ENCODE measurements at regions not wholly inside any gene's neighbourhood (a gene's known extent, or its start where the extent isn't known, plus 50 kb on each side); places are given as distances from the start of the nearest gene placed in this dataset.

- TF ChIP-seq POLR2A (IDR thresholded peaks at IDR 0.05; ENCODE audit: low read length) (no peak), GATA1 (IDR thresholded peaks at IDR 0.05; ENCODE audit: low read depth, low read length) (no peak)
Observed at GRCh38 chr14:85471156-85471555, 58.8 kb upstream of the FLRT2 start.

Data from erythroblast (primary cell).